ENCODE measurements at regions not wholly inside any gene's neighbourhood (a gene's known extent, or its start where the extent isn't known, plus 50 kb on each side); places are given as distances from the start of the nearest gene placed in this dataset.

DNA sequence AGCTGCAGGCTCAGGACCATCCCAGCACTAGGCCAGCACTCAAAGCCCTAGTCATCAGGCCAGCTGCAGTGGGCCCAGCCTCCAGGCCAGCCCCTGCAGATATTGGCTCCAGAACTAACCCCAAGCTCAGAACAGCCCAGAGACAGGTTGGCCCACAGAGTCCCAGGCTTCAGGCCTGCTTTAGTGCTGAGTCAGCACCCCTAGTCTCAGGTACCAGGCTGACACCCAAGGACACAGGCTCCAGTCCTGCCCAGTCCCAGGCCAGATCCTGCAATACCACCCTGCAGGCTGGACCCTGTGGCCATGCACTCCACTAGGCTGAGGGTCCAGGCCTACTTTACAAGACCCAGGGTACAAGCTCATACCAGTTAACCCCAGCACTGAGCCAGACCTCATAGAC lies 234.4 kb upstream of the GPRIN3 start:
- DNase-seq, result no peak

DNA sequence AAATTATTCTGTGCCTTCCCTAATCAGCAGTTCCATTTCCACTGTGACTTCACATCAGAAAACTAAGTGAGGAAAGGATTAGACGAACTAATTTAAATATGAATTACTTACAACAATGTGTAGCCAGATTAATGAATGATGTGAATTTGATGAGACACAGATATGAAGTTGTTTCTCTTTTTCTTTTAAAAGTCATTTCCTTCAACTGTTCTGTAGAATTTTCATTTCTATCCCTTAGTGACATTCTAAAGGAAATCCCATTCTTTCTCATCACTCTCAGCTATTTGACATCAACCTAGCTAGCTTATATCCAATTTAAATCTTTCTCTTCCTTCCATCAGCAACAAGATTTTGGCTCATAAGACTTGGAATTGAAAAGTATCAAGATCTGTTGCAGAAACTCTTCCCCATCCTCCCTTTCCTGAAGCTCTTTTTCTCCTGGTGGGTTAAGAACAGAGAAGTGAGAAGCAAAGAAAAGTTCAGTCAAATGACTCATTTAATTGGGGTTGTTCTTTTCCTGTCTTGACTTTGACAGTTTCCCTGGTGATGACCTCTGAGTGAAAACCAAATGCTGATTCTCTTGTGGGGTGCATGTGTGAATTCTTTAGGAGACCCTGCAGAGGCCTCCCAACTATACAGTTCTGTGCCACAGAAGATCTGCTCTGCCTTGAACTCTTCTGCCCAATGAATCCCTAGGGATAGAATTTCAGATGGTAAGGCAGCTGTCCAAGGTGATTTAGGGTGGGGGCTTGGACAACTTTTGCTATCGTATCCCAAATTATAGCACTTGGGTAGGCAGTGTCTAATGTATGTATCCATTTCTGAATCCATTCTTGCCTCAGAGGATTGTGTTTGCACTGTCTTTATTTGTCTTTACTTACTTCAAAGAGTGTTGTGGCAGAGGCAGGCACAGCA lies 232.5 kb upstream of the GPRIN3 start:
- DNase-seq, result no peak

DNA sequence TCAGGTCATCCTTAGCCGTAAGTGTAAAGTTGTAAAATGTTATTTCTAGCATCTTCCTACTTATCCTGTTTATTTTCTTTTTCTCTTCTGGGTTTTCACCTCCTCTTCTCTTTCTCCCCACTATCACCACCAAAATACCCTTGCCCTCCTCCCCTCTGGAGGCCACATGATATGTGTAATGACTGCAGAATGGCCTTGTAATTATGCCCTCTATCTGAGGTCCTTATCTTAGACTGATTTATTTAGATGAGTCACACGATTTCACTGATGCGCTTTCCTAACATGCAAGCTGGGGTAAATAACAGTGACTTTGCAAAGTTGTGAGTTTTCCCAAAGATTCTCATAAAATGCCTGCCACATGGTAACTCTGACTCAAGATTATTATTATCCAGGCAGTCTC lies 231.8 kb upstream of the GPRIN3 start:
- DNase-seq, result no peak

DNA sequence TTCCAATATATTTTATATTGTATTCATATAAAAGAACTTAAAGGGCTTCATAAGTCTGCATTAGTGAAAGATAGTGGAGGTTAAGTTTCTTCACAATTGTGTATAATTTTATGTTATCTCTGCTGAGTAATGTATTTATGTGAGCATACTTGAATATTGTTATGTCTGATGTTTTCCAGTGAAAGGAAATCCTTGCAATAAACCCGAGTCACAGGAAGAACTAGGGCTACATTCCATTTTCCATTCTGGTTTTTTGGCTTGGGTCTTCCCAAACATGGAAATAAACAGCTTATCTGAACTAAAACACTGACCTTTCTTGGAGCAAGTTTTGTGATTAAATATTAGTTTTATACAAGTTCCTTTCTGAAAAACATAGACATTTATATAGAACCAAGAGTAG lies 231.3 kb upstream of the GPRIN3 start:
- no peak for DNase-seq

DNA sequence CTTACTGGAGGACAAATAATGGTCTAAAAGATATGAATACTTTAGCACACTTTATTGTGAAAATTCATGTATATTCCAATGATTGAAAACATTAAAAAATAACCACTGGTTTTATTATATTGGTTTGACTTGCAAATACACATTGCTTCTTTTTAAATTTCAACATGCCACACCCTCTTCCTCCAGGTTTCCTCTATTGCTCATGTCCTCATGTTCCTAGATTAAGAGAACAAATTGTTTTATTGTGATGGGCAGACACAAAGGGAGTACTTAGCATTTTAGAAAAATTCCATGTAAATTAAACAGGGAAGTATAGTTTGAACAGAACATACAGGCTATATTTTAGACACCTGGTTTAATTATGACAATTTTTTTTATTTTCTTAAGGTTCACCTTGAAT lies 230.6 kb upstream of the GPRIN3 start:
- no peak for DNase-seq

DNA sequence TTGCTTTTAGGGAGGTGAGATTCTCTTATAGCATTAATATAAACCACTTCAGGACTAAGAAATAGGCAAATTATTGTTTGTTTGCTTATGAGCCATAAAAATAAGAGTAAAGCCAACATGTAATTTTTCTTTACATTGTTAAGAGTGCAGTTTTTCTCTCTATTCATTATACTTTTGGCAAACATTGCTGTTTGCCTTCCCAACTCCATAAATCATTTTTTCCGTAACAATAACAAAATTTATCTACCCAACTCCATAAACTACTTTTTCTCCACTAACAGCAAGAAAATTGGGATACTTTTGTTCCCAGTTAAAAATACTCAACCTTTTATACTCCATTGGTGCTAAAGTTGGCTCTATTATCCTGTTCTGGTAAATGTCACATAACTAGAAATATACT lies 229.7 kb upstream of the GPRIN3 start:
- DNase-seq, result no peak

DNA sequence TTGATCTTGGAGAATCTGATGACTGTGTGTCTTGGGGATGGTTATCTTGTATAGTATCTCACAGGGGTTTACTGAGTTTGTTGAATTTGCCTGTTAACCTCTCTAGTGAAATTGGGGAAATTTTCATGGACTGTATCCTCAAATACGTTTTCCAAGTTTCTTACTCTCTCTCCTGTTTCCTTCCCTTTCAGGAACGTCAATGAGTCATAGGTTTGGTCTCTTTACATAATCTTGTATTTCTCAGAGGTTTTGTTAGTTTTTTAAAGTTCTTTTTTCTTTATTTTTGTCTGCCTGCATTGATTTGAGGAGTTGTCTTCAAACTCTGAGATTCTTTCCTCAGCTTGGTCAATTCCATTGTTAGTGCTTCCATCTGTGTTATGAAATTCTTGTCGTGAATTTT lies 227.7 kb upstream of the GPRIN3 start:
- no peak for DNase-seq

DNA sequence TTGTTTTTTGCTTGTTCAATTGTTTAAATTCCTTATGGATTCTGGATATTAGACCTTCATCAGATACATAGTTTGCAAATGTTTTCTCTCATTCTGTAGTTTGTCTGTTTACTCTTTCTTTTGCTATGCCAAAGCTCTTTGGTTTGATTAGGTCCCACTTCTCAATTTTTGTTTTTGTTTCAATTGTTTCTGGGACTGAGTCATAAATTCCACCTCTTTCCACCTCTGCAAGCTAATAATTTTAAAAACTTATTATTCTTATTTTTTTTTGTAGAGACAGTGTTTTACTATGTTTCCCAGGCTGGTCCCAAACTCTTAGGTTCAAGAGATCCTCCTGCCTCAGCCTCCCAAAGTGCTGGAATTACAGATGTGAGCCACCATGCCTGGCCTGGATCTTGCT lies 226.8 kb upstream of the GPRIN3 start:
- no peak for DNase-seq

DNA sequence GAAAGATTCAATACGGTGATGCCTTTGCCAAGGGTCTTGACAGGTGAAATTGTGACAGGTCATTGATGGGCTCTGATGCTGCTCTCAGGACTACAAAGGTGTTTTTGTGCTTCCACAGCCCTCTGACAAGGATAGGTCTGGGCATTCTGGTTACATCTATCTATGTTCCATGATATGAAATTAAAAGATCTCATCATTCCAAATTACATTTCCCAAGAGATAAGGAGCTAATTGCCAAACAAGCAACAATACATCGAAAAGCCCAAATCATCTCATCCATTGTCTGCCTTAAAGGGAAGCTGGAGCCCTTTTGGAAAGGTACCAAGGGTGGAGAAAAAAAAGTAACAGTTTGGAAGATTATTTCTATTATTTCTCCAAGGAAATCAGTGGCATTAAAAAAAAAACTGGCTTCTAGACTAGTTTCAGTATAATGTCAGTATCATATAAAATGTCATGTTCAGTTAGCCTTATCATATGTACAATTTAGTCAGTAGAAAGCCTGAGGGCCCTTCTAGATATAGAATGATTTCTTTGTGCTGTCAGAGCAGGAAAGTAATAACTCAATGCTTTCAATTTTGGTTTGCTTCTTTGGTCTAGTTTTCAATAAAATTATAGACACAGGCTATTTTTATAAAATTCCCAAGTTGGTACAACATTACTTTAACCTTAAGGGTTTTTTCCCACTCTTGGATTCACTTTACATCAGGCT lies 224.5 kb upstream of the GPRIN3 start:
- no peak for DNase-seq

DNA sequence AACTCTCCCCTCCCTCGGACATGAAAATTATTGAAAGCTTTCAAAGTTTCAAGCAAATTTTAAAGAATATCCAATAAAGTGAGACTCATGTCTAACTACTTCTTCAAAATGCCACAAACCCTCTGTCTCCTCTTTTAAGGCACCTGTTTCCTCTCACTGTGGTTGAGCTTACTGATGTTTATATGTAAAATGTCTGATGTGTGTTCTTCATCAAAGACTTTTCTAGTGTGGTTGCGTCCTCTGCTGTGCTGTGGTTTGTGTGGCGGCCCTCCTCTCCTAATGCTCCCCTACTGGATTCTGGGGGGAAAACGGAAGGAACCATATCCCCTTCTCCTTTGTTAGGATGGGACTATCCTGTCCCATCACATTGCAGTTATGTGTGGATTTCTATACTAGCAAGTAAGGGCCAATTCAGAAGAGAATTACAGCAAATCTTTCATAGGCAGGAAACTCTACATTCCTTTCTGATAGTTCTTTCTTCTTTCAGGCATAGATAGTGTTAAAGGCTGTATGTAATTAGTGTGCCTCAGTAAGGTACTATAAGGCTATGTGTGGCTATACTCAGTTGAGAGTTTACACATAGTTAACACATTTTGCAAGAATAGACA lies 221.0 kb upstream of the GPRIN3 start:
- peak; percentile 21 for DNase-seq

DNA sequence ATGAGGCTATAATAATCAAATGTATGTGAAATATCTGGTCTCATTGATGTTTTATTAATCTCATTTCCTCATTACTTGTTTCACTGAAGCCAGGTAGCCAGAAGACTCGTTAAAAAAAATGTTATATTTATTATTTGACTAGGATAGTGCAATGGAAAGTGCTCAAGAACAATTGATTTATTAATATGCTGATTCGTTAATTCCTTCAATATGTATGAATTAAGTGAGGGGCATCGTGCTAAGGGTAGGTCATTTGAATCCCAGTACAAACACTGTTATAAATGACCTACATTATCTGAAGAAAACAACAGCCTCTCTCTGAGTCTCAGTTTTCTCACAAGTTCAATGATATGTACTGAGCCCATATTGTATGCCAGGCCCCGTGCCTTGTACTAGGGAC lies 214.2 kb upstream of the GPRIN3 start:
- no peak for DNase-seq

DNA sequence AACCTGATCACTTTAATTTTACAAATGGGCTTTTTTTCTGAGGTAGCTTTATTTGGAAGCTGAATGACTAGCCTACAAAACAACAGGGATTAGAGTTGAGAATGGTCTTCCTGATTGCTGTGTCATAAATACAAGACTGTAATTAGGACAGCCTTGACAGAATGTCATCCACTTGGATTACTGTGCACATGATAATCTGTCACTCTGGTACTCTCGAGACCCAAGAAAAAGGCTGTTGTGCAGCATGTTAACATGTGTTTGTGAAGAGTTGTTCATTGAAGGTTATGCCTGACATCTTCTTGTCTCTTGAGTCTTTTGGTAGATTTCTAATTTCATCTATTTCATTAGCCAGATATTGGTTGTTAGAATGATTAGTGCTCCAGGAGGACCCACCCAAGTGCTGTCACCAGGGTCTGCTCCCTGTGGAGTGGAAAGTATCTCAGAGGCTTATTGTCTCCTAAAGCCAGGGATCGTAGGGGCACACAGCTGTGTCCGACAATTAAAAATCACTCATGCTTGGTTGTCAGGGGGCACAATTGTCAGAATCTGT lies 212.2 kb upstream of the GPRIN3 start:
- no peak for DNase-seq

DNA sequence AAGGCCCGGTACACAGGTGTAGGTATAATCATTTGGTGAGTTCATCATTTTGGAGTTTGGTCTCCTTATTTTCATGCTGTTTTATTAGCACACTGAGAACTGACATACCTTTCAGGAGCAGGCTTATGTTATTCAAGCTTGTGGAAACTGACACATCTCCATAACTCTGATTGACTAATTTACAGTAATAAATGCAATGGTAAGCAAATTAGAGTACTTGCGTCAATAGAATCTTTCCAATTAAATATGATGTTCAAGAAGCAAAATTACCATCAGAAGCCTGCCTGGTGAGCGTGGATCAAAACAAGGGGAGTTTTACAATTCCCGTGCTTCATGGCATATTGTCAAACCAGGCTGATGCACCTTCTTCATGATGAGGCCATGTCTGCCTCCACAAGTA lies 210.7 kb upstream of the GPRIN3 start:
- no peak for DNase-seq

DNA sequence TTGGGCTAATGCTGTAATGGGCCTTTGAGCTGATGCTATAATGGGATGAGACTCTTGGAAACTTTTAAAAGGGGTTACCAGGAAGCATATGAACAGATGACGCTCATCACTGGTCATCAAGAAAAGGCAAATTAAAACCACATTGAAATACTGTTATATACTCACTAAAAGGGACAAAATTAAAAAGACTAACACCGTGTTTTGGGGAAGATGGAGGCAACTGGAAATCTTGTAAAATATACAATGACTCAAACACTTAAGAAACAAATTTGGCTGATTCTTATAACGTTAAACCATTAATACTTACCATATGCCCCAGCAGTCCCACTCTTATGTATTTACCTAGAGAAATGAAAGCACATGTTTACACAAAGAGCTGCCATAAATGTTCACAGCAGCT lies 207.2 kb upstream of the GPRIN3 start:
- DNase-seq, result no peak

DNA sequence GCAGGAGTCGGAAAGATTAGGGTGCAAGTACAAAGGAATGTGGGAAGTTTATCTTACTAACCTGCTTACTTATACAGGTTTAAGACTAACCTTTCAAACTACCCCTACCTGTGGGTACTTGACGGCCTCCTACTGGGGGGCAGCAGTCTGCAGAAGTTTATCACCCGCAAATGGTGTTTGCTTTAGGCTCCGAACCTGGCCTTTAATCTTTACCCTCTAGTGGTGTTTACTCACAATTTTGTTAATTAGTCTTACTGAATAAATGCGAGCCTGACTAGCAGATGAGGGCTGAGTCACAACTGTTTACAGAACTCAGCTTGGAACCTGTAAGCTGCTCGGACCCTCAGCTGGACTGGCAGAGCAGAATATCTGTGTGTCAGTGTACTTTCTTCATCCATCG lies 204.2 kb upstream of the GPRIN3 start:
- DNase-seq, result no peak

DNA sequence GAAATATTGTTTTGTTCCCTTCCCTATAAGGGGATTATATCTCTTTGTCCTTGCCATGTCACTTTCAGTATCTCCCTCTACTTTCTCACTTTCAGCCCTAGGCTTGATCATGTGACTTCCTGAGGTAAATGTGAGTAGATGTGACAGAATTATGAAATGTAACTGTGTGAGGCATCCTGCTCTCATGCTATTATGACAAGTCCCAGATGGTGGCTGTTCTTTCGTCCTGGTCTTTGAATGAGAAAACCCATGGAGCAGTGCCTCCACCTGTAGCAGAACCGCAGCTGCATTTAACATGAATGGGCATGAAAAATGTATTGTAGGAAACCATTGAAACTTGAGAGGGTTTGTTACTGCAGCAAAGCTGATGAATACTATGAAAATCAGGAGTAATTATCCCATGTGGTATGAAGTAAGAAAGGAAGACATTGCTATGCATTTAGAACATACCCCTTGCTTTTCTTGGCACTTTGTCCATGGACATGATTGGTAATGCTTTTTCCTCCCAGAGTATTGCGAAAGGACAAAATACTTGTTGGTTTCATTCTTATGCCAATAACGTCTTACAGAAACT lies 202.2 kb upstream of the GPRIN3 start:
- DNase-seq, result no peak

DNA sequence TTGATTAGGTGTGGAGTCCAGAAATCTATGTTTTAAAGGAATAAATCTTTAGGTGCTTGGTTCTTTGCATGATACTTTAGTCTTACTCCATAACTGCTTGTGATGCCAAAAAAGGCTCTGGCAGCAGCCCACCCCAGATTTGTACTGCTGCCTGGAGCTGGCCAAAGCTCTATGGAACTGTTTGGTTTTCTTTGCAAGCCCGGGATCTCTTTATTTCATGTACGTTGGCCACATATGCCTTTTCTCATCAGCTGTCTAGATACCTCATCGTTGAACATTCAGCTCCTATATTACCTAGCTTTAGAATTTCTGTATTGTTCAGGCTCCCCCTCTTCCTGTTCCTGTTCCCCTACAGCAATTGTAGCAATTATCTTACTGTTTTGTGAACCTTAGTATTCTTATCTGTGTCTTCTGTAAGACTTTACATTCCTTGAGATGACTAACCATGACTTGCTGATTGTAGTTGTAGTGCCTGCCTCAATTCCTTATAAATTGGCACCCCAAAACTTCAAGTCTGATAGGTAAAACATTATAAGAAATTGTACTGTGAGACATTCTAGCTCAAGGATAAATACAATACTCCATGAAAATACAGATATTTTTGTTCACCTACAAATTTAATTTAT lies 199.4 kb upstream of the GPRIN3 start:
- no peak for DNase-seq

DNA sequence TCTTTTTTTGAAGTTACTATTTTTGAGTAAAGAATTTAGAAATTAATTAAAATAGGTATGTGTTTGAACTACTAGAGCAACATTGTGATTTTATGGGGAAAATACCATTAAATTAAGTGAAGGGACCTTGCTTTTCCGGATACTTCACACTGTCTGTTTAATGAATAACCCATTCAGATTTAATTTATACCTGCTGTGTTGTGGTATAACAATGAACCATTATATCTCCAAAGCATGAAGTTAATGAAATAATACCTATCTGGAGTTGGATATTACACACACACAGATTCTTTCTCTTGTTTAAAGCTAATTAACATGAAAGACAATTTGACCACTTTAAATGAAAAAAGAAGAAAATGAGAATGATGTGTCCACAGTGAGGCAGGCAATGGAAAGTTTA lies 195.0 kb upstream of the GPRIN3 start:
- no peak for DNase-seq

DNA sequence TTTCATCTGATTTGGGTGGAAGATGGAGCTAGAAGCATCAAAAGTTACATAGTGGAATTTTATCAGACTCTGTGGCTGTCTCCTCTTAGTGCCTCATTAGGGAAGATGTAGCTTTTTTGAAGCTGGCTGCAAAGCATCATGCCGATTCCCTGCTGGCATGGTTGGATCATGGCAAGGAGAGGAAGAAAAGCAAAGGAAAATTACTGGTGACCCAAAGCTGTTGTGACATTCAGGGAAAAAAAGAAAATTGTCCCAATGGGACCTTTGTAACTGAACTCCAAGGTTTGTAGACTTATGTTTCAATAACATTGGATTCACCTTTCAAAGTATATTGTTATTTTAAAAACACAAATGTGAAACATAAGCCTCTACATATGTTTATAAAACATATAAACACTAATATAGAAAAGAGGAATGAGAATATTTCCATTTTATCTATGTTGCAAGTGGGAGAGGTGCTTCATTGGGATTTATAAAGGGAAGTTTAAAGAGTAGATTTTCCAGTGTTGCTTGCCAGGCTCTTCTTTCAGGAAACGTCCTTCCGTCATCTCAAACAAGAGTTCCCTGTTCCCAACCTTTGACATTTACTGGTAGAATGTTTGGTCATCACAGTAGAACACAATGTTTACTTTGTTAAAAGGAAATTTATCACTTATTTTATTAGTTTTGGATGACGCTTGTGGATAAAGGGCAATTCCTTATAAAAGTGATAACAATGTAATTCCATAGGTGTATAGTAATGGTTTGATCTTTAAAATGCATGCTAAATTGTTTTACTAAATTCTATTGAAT lies 190.1 kb upstream of the GPRIN3 start:
- no peak for DNase-seq

DNA sequence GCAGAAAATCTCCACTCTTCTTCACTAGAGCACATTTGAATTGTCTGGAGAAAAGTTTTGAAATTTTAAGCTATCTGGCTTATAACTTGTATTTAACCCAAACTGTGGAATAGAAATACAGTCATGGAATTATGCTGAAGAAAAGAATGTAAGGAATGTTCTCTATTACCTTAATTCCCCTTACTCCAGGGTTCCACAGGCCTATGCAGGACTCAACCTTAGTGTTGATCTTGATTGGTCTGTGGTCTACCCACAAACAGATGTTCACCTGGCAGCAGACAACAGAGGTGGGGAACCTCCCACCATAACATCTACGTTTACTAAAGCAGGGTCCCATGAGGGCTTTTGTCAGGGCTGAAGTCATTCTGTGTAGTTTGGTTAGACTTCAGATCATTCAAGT lies 189.3 kb upstream of the GPRIN3 start:
- DNase-seq, result no peak

DNA sequence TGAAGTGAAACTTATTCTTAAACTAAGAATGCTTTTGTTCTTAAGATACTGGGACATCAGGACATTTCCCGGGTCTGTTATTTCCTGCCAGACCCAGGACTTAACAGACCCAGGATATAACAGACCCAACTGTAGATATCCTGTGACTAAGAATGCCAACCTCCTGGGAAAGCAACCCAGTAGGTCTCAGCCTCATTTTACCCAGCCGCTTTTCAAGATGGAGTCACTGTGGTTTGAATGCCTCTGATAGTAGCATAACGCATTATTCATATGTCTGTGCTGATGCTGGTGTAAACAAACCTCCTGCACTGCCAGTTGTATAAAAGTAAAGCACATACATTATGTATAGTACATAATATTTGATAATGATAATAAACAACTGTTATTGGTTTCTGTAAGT lies 185.8 kb upstream of the GPRIN3 start:
- no peak for DNase-seq

DNA sequence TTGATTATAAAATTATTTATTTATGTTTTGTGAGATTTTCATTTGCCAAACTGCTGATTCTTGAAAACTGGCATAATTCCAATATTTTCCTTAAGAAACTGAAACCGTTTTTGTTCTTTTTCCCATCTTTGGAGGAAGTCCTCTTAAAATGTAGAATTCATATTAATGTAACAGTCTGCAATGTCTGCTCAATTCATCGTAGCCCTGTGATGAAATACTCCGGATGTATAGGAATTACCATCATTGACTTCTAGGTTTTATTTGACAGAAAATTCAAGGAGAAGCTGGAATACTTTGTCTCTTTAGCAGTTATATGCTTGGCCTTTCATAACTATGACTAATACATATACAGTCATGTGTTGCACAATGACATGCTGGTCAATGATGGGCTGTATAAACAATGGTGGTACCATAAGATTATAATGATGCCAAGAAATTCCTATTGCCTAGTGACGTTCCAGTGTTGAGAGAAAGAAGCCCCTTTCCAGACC lies 185.0 kb upstream of the GPRIN3 start:
- DNase-seq, result no peak
